Neural cell (in vitro differentiated cells): ENCODE measurements at regions not wholly inside any gene's neighbourhood (a gene's known extent, or its start where the extent isn't known, plus 50 kb on each side); places are given as distances from the start of the nearest gene placed in this dataset.

Source experiments
- H2AFZ ChIP-seq: fragments of 200-600, 300-800 bp; sonication (generic), shearing (Covaris generic); 2 replicates; pipeline ENCODE4 v1.6.0; 2014; ENCODE audit warnings: low read depth, mild to moderate bottlenecking, antibody characterized with exemption, low read length, moderate library complexity
- H3F3A ChIP-seq: fragments of 200-600 bp; shearing (Covaris generic); 2 replicates; pipeline ENCODE4 v1.6.1; 2016; ENCODE audit warnings: mild to moderate bottlenecking, moderate library complexity, mixed read lengths, antibody characterized with exemption, low read length; ENCODE audit not compliant: insufficient read depth, poor library complexity, severe bottlenecking
- H3K27ac ChIP-seq: fragments of 200-600, 300-800 bp; sonication (generic), shearing (Covaris generic); 2 replicates; pipeline ENCODE4 v1.5.1; 2014; ENCODE audit warnings: mild to moderate bottlenecking, low read length, moderate library complexity
- H3K27me3 ChIP-seq: fragments of 300-800, 200-600 bp; sonication (generic), shearing (Covaris generic); 2 replicates; pipeline ENCODE4 v1.6.0; 2014; ENCODE audit warnings: mild to moderate bottlenecking, low read depth, low read length, moderate library complexity; ENCODE audit not compliant: insufficient read depth
- H3K36me3 ChIP-seq: fragments of 300-800, 200-600 bp; sonication (generic), shearing (Covaris generic); 2 replicates; pipeline ENCODE4 v1.5.1; 2014; ENCODE audit warnings: mild to moderate bottlenecking, antibody characterized with exemption, low read length, moderate library complexity; ENCODE audit not compliant: insufficient read depth
- H3K4me2 ChIP-seq: fragments of 300-800, 200-600 bp; sonication (generic), shearing (Covaris generic); 2 replicates; pipeline ENCODE4 v1.6.0; 2014; ENCODE audit warnings: mild to moderate bottlenecking, low read length
- H3K4me3 ChIP-seq: fragments of 300-800, 200-600 bp; sonication (generic), shearing (Covaris generic); 2 replicates; pipeline ENCODE4 v1.5.1; 2014; ENCODE audit warnings: mild to moderate bottlenecking, low read length, moderate library complexity
- H3K79me2 ChIP-seq: fragments of 200-600 bp; shearing (Covaris generic); replicated peaks from 2 replicates; pipeline ENCODE4 v1.6.0; 2014; ENCODE audit warnings: mild to moderate bottlenecking, low read length, moderate library complexity; ENCODE audit not compliant: insufficient read depth
- H3K9ac ChIP-seq: fragments of 300-800, 200-600 bp; sonication (generic), shearing (Covaris generic); 2 replicates; pipeline ENCODE4 v1.6.1; 2016; ENCODE audit warnings: mild to moderate bottlenecking, low read length, mixed read lengths
- H3K9me2 ChIP-seq: fragments of 200-600 bp; shearing (Covaris generic); 2 replicates; pipeline ENCODE4 v1.6.1; 2016; ENCODE audit warnings: mild to moderate bottlenecking, low read length, mixed read lengths; ENCODE audit not compliant: insufficient read depth
- H3K9me3 ChIP-seq: fragments of 200-600, 300-800 bp; sonication (generic), shearing (Covaris generic); 2 replicates; pipeline ENCODE4 v1.6.1; 2016; ENCODE audit warnings: mild to moderate bottlenecking, mixed run types, low read length, moderate library complexity, mixed read lengths
- H4K20me1 ChIP-seq: fragments of 200-600 bp; shearing (Covaris generic); 2 replicates; pipeline ENCODE4 v1.6.1; 2016; ENCODE audit warnings: mild to moderate bottlenecking, mixed run types; ENCODE audit not compliant: insufficient read depth
- CTCF ChIP-seq: fragments of 450-650 bp; IDR thresholded peaks from 2 replicates; pipeline ENCODE4 v1.5.1; 2014; ENCODE audit warnings: antibody characterized with exemption, mild to moderate bottlenecking, moderate library complexity; ENCODE audit not compliant: poor library complexity, severe bottlenecking
- EP300 ChIP-seq: fragments of 450-650 bp; conservative IDR thresholded peaks from 2 replicates; pipeline ENCODE4 v1.6.1; 2014; ENCODE audit warnings: antibody characterized with exemption, mild to moderate bottlenecking, moderate library complexity; ENCODE audit not compliant: poor library complexity, severe bottlenecking
- EZH2 ChIP-seq: fragments of 200-600, 300-800 bp; shearing (Covaris generic), sonication (generic); IDR thresholded peaks from 2 replicates; pipeline ENCODE4 v1.6.1; 2014; ENCODE audit warnings: antibody characterized with exemption, low read length, borderline replicate concordance, mild to moderate bottlenecking; ENCODE audit not compliant: insufficient read depth, poor library complexity, severe bottlenecking
- MXI1 ChIP-seq: fragments of 450-650 bp; conservative IDR thresholded peaks from 2 replicates; pipeline ENCODE4 v1.6.1; 2014; ENCODE audit warnings: antibody characterized with exemption, mild to moderate bottlenecking; ENCODE audit not compliant: poor library complexity, severe bottlenecking
- POLR2AphosphoS5 ChIP-seq: IDR thresholded peaks from 2 replicates; pipeline ENCODE4 v1.6.1; 2012
- RAD21 ChIP-seq: fragments of 450-650 bp; conservative IDR thresholded peaks from 2 replicates; pipeline ENCODE4 v1.6.1; 2014; ENCODE audit warnings: antibody characterized with exemption, mild to moderate bottlenecking, moderate library complexity
- REST ChIP-seq: IDR thresholded peaks from 2 replicates; pipeline ENCODE4 v1.6.1; 2012; ENCODE audit warnings: borderline replicate concordance
- SMC3 ChIP-seq: fragments of 450-650 bp; conservative IDR thresholded peaks from 2 replicates; pipeline ENCODE4 v1.6.1; 2014; ENCODE audit warnings: antibody characterized with exemption, mild to moderate bottlenecking, moderate library complexity; ENCODE audit not compliant: poor library complexity
- TAF1 ChIP-seq: IDR thresholded peaks from 2 replicates; pipeline ENCODE4 v1.6.1; 2012; ENCODE audit warnings: low read depth

GRCh38 chr6:147873816-147874215 lies 365.3 kb downstream of the SAMD5 start:
- Histone ChIP-seq H3F3A (peaks cover 2% of the 10 kb centered on the region), H3K36me3 (no peaks in the 10 kb centered on the region), H3K27ac (no peak overlapping the region), H3K27me3 (no peaks in the 10 kb centered on the region), H4K20me1 (no peaks in the 10 kb centered on the region), H3K9ac (no peak overlapping the region), H3K79me2 (no peaks in the 10 kb centered on the region), H3K4me2 (no peak overlapping the region), H3K9me3 (no peaks in the 10 kb centered on the region), H2AFZ (no peak overlapping the region), H3K9me2 (no peaks in the 10 kb centered on the region), H3K4me3 (no peak overlapping the region)
- TF ChIP-seq EZH2 (no peak), SMC3 (no peak), TAF1 (no peak), MXI1 (no peak), REST (no peak), POLR2AphosphoS5 (no peak), RAD21 (no peak), EP300 (no peak), CTCF (no peak)

DNA sequence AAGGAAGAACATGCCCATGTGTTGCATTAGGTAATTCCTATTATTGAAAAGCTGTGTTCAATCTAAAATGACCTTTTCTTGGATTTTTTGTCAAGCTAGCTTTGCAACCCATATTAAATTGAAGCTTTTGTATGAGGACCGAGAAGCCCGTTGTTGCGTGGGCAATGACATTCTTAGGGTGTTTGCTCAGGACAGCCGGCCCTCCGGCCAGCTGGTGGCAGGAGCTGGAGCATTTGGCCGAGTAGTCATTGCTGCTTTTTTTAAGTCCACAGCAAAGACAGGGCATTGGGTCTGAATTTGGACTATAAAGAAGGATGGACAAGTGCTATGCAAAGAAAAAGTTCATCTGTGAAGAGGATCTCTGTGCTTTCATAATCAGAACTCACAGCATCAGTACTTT lies 365.8 kb downstream of the SAMD5 start:
- Histone ChIP-seq H3K4me3 (no peak overlapping the region), H3K27me3 (no peaks in the 10 kb centered on the region), H3K9ac (no peak overlapping the region), H4K20me1 (no peaks in the 10 kb centered on the region), H3K27ac (no peak overlapping the region), H3K36me3 (no peaks in the 10 kb centered on the region), H3K4me2 (no peak overlapping the region), H3K9me2 (no peaks in the 10 kb centered on the region), H3F3A (peaks cover 3% of the 10 kb centered on the region), H3K9me3 (no peaks in the 10 kb centered on the region), H3K79me2 (no peaks in the 10 kb centered on the region), H2AFZ (no peak overlapping the region)
- TF ChIP-seq EZH2 (no peak), POLR2AphosphoS5 (no peak), RAD21 (no peak), CTCF (no peak), REST (no peak), EP300 (no peak), MXI1 (no peak), TAF1 (no peak), SMC3 (no peak)
